Cardiac muscle cell (in vitro differentiated cells and primary cell): ENCODE measurements at regions not wholly inside any gene's neighbourhood (a gene's known extent, or its start where the extent isn't known, plus 50 kb on each side); places are given as distances from the start of the nearest gene placed in this dataset.

ENCODE experiments used
- DNase-seq, 2 donors: peaks; one replicate each; pipeline versions ENCODE4 v3.0.0 to v3.0.0-alpha.2; 2010 to 2017; ENCODE audit warnings: low read depth in 1 of 2, low spot score in 1 of 2
- H3K27ac ChIP-seq: fragments of 200-600 bp; sonication (generic); 2 replicates; pipeline ENCODE4 v1.5.1; 2016
- H3K27me3 ChIP-seq: fragments of 200-600 bp; sonication (generic); 2 replicates; pipeline ENCODE4 v1.6.0; 2016; ENCODE audit warnings: control low read depth
- H3K36me3 ChIP-seq: fragments of 200-600 bp; sonication (generic); 2 replicates; pipeline ENCODE4 v1.5.1; 2016; ENCODE audit warnings: control low read depth
- H3K4me1 ChIP-seq: fragments of 200-600 bp; sonication (generic); 2 replicates; pipeline ENCODE4 v1.8.1; 2017; ENCODE audit warnings: low read depth, mild to moderate bottlenecking, mixed run types
- H3K4me3 ChIP-seq: fragments of 200-600 bp; sonication (generic); 2 replicates; pipeline ENCODE4 v1.5.1; 2016; ENCODE audit warnings: mild to moderate bottlenecking
- H3K9me3 ChIP-seq: fragments of 200-600 bp; sonication (generic); 2 replicates; pipeline ENCODE4 v1.5.1; 2017; ENCODE audit warnings: low read depth, mild to moderate bottlenecking, control low read depth
- CTCF ChIP-seq: IDR thresholded peaks from 2 replicates; pipeline ENCODE4 v1.5.1; 2012; ENCODE audit warnings: low read depth, mild to moderate bottlenecking, low read length

- Histone ChIP-seq H3K4me3 (no peak overlapping the region), H3K27me3 (no peaks in the 10 kb centered on the region), H3K27ac (no peak overlapping the region), H3K4me1 (no peaks in the 10 kb centered on the region), H3K36me3 (no peaks in the 10 kb centered on the region), H3K9me3 (no peaks in the 10 kb centered on the region)
- DNase-seq = no peak
- TF ChIP-seq CTCF = no peak
Observed at GRCh38 chr7:47188653-47189315, 393.1 kb downstream of the TNS3 start.

- no peak for DNase-seq
- Histone ChIP-seq H3K36me3 (no peaks in the 10 kb centered on the region), H3K4me1 (no peaks in the 10 kb centered on the region), H3K27me3 (no peaks in the 10 kb centered on the region), H3K4me3 (no peak overlapping the region), H3K27ac (no peak overlapping the region), H3K9me3 (no peaks in the 10 kb centered on the region)
- no peak for TF ChIP-seq CTCF
Observed at GRCh38 chr7:47188136-47188535, 393.8 kb downstream of the TNS3 start.

- Histone ChIP-seq H3K4me1 (no peaks in the 10 kb centered on the region), H3K27me3 (no peaks in the 10 kb centered on the region), H3K36me3 (no peaks in the 10 kb centered on the region), H3K27ac (no peak overlapping the region), H3K9me3 (no peaks in the 10 kb centered on the region), H3K4me3 (no peak overlapping the region)
- TF ChIP-seq CTCF = no peak
- no peak for DNase-seq
Observed at GRCh38 chr7:47186316-47186715, 395.6 kb downstream of the TNS3 start.

GRCh38 chr7:47185839-47186238 is 396.1 kb downstream of the TNS3 start:
- Histone ChIP-seq H3K27me3 (no peaks in the 10 kb centered on the region), H3K27ac (no peak overlapping the region), H3K36me3 (no peaks in the 10 kb centered on the region), H3K9me3 (no peaks in the 10 kb centered on the region), H3K4me3 (no peak overlapping the region), H3K4me1 (no peaks in the 10 kb centered on the region)
- TF ChIP-seq CTCF = no peak
- DNase-seq = no peak

- no peak for TF ChIP-seq CTCF
- Histone ChIP-seq H3K4me3 (no peak overlapping the region), H3K36me3 (no peaks in the 10 kb centered on the region), H3K27me3 (no peaks in the 10 kb centered on the region), H3K27ac (no peak overlapping the region), H3K4me1 (no peaks in the 10 kb centered on the region), H3K9me3 (no peaks in the 10 kb centered on the region)
- DNase-seq = no peak
Observed at GRCh38 chr7:47185170-47185569, 396.7 kb downstream of the TNS3 start.
